ENCODE measurements at regions not wholly inside any gene's neighbourhood (a gene's known extent, or its start where the extent isn't known, plus 50 kb on each side); places are given as distances from the start of the nearest gene placed in this dataset.

GRCh38 chr14:75368333-75368732 is 59.5 kb upstream of the JDP2 start:
- no peak for TF ChIP-seq CREB5 (CRISPR knock-in tag; IDR thresholded peaks at IDR 0.05)
- TF ChIP-seq SIRT6 (IDR thresholded peaks at IDR 0.05; ENCODE audit: low read depth, low read length), result no peak
- TF ChIP-seq EZH2 (IDR thresholded peaks at IDR 0.05; ENCODE audit: borderline replicate concordance, low read depth, low read length), result no peak
- TF ChIP-seq DMBX1 (CRISPR knock-in tag; IDR thresholded peaks at IDR 0.05; ENCODE audit: borderline replicate concordance), result no peak
- TF ChIP-seq BRCA1 (IDR thresholded peaks at IDR 0.05), result no peak
- TF ChIP-seq BRCA1 (CRISPR knock-in tag; IDR thresholded peaks at IDR 0.05), result no peak
- TF ChIP-seq FOXK2 (conservative IDR thresholded peaks at IDR 0.05 in 1 of 2, IDR thresholded peaks at IDR 0.05 in 1 of 2; ENCODE audit: low read depth in 2 of 2), result no peak
- TF ChIP-seq MXI1 (IDR thresholded peaks at IDR 0.05; ENCODE audit: low read depth, low read length), result no peak
- TF ChIP-seq UBTF (IDR thresholded peaks at IDR 0.05; ENCODE audit: borderline replicate concordance in 1 of 2, low read depth in 2 of 2, low read length in 2 of 2), result no peak
- TF ChIP-seq E4F1 (CRISPR knock-in tag; IDR thresholded peaks at IDR 0.05; ENCODE audit: borderline replicate concordance), result no peak
- TF ChIP-seq CTCF (IDR thresholded peaks at IDR 0.05 in 2 of 3, conservative IDR thresholded peaks at IDR 0.05 in 1 of 3; ENCODE audit: insufficient read depth in 2 of 3, low read depth in 1 of 3, low read length in 3 of 3), result no peak
- TF ChIP-seq ZNF512 (tag; IDR thresholded peaks at IDR 0.05), result no peak
